Caki2 (cell line): ENCODE measurements at regions not wholly inside any gene's neighbourhood (a gene's known extent, or its start where the extent isn't known, plus 50 kb on each side); places are given as distances from the start of the nearest gene placed in this dataset.

Experiments
- DNase-seq: peaks from one replicate; pipeline ENCODE4 v3.0.0-alpha.2; 2015; ENCODE audit warnings: low read depth
- in situ Hi-C: cut with HindIII; loops from 2 replicates; pipeline ENCODE4 v1.10.0; 2016; ENCODE audit warnings: low sequenced_read_pairs, low pct_unique_long_range_greater_than_20kb, mixed read lengths

DNA sequence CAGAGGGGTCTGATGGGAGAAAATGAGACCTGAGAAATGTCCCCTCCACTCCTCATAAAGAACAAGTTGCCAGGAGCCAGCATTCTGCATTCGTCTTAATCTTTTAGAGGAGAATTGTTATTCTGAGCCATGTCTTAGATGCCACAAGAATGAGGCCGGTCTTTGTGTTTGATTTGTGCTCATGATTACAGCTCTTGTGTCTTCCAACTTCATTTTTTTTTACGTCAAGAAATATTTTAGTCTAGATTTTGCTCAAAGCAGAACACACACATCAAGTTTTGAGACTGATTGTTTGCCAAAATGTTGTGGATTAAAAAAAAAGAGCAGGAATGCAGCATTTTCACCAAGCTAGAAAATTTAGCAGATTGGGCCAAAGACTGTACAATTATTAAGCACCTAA is 130.6 kb upstream of the PITX2 start:
- DNase-seq, result no peak
- in situ Hi-C loops, result no loop called here

- no peak for DNase-seq
- in situ Hi-C loops, result no loop called here
These were observed 131.8 kb upstream of the PITX2 start for GRCh38 chr4:110754716-110755115.

DNA sequence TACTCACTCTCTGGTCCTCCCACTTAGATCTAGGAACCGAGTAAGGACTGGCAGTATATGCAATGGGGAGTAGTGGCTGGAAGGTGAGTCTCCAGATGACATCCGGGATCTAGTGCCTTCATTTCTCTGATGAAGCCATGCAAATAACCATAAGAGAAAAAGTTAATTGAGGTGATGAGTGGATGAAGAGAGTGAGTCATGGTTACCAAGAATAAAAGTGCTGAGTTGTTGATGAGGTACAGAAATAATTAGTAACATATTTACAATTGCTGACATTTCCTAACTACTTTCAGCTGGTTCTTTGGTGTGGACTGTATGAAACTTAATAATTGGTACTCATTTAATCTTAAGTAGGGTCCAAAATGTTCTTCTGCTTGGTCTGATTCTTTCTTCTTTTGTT is 146.7 kb upstream of the PITX2 start:
- in situ Hi-C loops, result no loop called here
- no peak for DNase-seq

DNA sequence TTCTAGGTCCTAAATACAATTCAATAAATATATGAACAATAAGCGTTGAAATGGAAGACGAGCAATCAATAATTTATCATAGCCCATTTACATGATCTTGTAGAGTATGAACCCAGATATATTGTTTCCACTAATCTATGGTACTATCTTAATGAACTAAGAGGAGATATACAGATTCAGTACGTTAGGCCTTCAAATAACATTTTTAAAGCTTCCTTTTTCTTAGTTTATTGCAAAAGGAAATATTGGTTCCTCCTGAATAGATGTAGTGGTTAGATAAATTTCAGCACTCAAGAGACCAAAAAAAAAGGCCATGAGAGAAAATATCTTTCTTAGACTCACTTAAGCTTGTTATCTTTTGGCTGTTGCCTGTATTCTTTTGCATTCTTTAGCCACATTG is 147.5 kb upstream of the PITX2 start:
- in situ Hi-C loops, result no loop called here
- no peak for DNase-seq

DNA sequence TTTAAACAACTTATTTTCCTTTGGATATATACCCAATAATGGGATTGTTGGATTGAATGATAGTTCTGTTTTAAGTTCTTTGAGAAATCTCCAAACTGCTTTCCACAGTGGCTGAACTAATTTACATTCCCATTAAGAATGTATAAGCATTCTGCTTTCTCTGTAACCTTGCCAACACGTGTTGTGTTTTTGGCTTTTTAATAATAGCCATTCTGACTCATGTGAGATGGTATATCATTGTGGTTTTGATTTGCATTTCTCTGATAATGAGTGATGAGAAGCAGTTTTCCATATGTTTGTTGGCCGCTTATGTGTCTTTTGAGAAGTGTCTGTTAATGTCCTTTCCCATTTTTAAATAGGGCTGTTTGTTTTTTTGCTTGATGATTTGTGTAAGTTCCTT is 155.6 kb upstream of the PITX2 start:
- in situ Hi-C loops, result no loop called here

DNA sequence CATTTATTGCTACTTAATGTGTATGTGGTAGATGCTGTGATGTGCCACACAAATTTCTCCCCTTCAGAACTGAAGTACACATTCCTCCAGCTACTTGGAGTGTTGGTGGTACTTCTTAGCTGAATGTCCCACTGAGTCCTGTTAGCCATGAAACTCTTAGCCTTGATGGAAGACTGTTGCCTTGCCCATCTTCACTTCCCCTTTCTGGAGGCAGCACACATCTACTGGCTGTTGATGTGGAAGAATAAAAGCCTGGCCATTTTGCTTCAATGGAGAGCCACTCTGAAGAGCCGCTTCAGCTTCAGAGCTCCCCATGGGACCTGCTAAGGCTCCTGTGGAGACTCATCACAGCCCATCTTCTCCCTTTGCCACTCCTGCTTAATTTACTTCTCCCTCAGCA is 157.7 kb upstream of the PITX2 start:
- in situ Hi-C loops, result no loop called here
- no peak for DNase-seq

More for the DNA sequence above, 155.6 kb upstream of the PITX2 start:
- DNase-seq, result no peak

GRCh38 chr4:110781944-110782343 is 159.1 kb upstream of the PITX2 start:
- no peak for DNase-seq
- in situ Hi-C loops, result no loop called here

- no peak for DNase-seq
- in situ Hi-C loops, result no loop called here
These were observed 164.2 kb upstream of the PITX2 start for GRCh38 chr4:110787109-110787508.

DNA sequence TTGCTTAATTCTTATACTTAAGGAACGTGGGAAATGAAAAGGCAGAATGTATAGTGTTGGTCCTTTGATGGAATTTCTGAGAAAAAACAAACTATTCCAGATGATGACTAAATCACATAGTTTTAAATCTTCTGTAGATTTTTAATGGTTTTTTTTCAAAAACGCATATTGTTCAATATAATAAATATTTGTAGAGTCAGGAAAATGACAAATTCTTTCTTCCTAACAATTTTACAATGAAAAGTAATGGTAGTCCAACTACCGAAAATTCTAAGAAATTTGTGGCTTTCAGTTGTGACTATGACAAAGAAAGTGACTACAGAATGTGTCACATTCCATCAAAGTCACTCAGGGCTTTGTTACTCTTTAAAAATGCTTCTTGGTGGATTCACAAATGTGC is 164.8 kb upstream of the PITX2 start:
- DNase-seq, result no peak
- in situ Hi-C loops, result no loop called here

DNA sequence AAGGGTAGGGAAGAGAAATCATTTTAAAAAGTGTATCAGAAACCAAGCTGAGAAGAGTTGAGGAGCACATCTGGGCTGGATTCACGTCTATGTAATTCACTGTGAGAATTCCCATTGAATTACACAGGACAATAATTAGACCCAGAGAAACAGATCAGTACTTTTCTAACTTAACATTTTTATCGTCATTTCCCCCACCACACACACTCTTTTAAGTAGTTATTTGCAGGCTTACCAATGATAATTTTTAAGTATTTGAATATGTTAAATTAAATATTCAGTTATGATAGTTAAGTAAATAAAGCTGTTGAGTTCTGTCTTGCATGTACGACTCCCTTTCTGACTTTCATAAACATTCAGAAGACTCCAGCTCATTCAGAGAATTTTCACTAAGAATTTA is 165.4 kb upstream of the PITX2 start:
- DNase-seq, result no peak

GRCh38 chr4:110792036-110792435 is 169.2 kb upstream of the PITX2 start:
- in situ Hi-C loops, result no loop called here
- no peak for DNase-seq

More for the DNA sequence above, 165.4 kb upstream of the PITX2 start:
- in situ Hi-C loops, result no loop called here

DNA sequence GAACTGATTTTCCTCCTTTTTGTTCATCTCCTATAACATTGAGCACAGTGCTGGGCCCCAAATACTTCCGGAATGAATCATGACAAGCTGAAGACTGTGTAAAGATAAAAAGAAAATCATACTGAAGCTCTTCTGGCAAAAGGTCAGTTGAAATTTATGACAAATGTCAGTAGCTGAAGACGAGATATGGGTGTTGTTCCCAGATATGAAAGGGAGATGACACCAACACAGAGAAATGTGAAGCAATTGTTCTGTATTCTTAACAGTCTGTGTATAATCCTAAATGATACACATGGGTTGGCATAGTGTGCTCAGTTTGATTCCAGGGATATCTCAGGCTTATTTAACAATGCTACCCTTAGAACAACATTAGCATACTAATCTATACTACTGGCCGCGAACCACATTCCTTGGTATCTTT is 170.5 kb upstream of the PITX2 start:
- in situ Hi-C loops, result no loop called here

GRCh38 chr4:110793890-110794554 is 171.1 kb upstream of the PITX2 start:
- in situ Hi-C loops, result no loop called here
- DNase-seq, result no peak

More for the DNA sequence above, 170.5 kb upstream of the PITX2 start:
- DNase-seq, result no peak

GRCh38 chr4:110795971-110796370 is 173.1 kb upstream of the PITX2 start:
- no peak for DNase-seq

GRCh38 chr4:110797486-110797885 is 174.6 kb upstream of the PITX2 start:
- no peak for DNase-seq
- in situ Hi-C loops, result no loop called here

More at GRCh38 chr4:110795971-110796370, 173.1 kb upstream of the PITX2 start:
- in situ Hi-C loops, result no loop called here

- in situ Hi-C loops, result no loop called here
- DNase-seq, result no peak
These were observed 175.8 kb upstream of the PITX2 start for GRCh38 chr4:110798687-110799086.

- no peak for DNase-seq
- in situ Hi-C loops, result no loop called here
These were observed 176.3 kb upstream of the PITX2 start for GRCh38 chr4:110799211-110799610.

- in situ Hi-C loops, result no loop called here
- DNase-seq, result no peak
These were observed 178.7 kb upstream of the PITX2 start for GRCh38 chr4:110801591-110801990.

GRCh38 chr4:110808351-110808878 is 185.5 kb upstream of the PITX2 start:
- in situ Hi-C loops, result no loop called here
- DNase-seq, result peak; percentile 85

DNA sequence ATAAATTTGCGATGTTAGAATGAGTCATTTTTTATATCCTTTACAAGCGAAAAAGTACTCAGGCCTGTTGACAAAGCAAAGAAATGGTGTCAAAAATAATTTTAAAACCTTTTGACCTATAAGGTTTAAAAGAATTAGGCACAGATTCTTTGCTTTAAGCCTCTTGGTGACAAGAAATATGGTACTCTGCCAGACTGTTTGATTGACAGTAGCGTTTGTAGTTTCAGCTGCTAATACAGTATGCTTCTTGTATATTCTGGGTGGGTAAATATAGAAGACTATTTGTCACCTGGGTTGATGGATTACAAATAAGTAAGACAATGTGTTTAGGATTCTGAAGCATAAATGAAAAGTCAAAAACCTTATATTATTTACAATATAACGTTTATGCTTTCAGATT is 193.1 kb upstream of the PITX2 start:
- in situ Hi-C loops, result no loop called here
- DNase-seq, result no peak
